GM19372 (cell line): ENCODE measurements at regions not wholly inside any gene's neighbourhood (a gene's known extent, or its start where the extent isn't known, plus 50 kb on each side); places are given as distances from the start of the nearest gene placed in this dataset.

Experiments
- ATAC-seq: cut with Tn5 transposase; IDR thresholded peaks from one replicate; pipeline ENCODE4 v1.9.1; 2021; ENCODE audit warnings: mild to moderate bottlenecking, low read depth, moderate library complexity; ENCODE audit not compliant: unreplicated experiment

DNA sequence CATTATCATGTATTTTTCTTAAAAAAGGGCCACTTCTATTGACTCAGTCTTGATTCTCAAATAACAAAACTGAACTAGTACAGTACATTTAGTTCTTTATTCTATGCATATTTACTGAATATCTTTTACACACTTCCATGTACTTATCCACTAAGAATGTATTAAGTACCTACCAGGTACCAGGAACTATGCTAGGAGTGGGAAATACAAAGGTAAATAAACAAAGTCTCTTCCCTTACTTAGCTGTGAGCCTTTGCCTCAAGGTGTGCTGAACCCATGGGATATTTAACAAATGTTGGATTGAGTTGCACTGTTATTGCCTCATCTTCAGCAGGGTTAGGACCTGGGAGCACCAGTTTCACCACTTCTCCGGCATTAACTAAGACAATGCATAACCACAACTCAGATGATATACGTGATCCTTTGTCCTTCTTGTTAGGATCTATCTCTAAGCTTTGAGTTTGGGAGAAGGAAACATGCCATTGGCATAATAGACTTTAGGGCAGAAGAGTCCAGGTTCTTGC, 533.9 kb downstream of the TFAP2B start:
- ATAC-seq, result no peak

DNA sequence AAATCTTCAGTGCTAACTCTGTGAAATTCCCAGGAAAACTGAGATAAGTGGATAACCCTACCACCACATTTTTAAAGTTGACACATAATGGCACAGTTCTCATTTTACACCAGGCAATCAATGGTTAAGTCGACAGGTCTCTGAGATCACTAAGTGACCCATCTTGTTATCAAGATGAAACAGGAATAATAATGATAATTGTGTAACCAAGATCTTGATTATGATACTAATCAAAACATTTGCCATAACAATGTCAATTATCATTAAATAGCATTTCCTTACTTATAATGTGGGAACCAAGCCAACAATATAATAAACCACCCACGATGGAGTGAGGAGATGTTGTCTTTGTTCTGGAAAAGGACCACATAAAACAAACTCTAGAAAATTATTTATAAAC, 541.6 kb downstream of the TFAP2B start:
- ATAC-seq, result no peak

DNA sequence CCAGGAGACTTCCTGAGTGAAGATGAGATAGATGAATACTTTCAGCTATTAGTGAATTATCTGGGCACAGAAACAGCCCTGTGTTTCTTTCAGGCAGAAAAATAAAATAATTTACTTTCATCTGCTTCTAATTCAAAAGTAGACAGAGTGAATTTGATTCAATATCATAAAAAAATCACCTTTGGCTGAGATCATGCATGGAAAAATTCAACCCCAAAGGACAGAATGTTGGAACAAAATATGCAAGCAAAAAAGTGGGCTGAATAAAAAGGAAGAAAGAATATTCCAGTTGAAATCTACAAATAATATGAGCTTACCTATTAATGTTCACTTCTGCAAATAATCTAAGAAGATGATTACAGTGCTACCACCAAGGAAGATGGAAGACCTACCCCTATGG, 546.9 kb downstream of the TFAP2B start:
- ATAC-seq, result no peak

DNA sequence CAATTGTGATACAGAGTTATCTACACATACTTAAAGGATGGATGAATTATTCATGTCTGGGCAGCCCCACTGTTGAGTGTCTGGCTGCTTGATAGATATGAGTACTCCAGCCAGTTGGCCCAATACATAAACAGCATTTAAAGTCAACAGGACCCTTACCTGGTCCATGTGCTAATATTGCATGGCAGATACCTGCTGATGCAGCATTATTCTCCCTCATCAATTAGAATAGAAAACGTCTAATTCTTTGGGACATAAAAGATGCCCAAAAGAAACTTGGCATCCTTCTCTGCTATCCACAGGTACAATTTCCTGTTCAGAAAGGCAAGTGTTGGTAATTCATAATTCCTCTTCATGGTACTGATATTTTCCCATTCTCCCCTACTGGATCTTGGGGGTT, 550.8 kb downstream of the TFAP2B start:
- no peak for ATAC-seq

DNA sequence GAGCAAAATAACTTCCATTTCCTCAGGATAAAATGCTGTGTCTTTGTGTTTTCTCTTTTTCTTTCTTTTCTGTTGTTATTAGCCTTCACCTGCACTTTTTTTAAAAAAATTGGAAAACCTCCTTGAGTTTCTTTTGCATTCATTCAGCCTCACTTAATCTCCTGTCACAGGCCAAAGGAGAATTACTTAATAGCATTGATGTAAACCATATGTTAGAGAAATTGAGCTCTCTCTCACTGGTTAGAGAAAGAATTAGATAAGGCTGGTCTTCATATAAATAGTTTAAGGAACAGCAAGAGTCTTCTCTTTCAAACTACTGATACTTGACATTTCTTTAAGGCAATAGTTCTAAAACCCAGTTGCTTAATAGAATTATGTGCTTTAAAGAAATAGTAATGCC, 564.2 kb downstream of the TFAP2B start:
- ATAC-seq, result no peak

DNA sequence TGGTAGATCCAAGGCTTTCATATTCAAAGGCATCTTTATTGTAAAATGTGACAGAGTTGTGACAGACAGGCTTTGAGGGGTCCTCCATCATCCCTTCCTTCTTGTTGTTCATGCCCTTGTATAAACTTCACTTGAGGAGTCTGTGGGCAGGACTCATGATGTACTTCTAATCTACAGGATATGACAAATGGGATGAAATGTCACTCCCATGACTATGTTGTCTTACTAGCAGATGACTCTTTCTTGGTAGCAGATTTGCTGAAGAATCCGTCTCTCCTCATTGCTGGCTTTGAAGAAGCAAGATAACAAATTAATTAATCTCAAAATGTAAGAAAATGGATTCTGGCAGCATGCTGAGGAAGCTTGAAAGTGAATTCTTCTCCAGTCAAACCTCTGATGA, 566.1 kb downstream of the TFAP2B start:
- no peak for ATAC-seq

DNA sequence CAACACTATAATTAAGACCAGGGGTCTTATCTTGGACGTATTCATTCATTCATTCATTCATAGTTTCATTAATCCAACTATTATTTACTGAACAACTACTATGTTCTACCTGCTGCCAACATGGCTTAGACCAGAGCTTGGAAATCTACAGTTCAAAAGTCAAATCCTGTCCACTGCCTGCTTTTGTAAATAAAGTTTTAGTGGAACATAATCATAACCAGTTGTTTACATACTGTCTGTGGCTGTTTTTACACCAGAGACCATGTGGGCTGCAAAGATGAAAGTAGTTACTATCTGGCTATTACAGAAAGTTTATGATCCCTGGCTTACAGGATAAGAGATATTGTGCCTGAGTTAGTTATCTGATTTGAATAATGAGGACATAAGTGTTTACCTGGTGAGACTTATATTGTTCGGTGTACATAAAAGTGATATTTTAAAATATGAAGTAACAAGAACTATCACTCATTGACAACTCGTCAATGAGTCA, 567.7 kb downstream of the TFAP2B start:
- ATAC-seq, result no peak

DNA sequence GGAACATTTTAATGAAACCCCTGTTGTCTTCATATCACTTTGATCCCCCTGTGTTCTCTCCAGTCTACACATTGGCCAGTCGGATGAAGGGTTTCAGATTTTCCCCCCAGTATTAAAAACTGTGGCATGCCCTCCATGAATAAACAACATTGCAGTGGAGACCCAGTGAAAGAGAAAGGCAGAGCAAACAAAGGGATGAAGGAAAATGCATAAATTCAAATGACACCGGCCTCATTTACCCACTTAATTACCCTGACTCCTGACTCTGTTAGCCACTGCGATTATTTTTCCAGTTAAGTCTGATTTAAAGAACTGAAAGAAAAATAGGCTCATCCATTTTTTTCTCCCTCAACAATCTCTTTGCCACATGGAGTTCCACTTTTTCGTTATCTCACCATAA, 569.2 kb downstream of the TFAP2B start:
- ATAC-seq, result no peak

DNA sequence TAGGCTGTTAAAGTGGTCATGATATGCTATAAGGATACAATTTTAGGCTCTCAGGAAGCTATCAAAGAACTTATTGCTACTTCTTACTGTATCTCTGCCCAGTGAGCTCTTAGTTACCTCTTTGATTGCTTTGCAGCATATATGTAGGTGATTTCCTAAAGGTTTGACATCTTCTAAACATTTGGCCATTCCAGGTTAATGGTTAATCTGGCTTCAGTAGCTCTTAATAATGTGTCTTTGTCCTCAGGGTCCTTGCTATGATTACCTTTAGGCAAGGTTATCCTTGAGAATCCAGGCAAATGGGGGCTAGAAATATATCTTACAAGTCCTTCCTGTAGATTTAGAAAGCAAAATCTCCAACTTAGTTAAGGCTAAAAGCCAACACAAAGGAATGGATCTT, 575.4 kb downstream of the TFAP2B start:
- ATAC-seq, result no peak

DNA sequence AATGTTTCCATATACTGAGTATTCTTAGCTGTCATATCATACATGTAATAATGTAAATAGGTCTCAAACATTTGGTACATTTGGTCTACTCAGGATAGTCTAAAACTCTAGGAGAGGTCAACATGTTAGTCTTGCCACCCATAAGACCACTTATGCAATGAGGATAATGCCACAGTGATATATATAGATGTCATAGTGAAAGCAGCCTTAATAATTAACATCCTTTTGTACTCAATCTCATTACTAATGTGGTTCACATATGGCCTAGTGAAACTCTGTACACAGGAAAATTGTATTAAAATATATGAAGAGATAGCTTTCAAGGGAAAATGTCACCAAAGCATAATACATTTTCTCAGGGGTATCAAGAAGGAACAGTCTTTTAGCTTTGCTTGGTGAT, 577.9 kb downstream of the TFAP2B start:
- no peak for ATAC-seq

DNA sequence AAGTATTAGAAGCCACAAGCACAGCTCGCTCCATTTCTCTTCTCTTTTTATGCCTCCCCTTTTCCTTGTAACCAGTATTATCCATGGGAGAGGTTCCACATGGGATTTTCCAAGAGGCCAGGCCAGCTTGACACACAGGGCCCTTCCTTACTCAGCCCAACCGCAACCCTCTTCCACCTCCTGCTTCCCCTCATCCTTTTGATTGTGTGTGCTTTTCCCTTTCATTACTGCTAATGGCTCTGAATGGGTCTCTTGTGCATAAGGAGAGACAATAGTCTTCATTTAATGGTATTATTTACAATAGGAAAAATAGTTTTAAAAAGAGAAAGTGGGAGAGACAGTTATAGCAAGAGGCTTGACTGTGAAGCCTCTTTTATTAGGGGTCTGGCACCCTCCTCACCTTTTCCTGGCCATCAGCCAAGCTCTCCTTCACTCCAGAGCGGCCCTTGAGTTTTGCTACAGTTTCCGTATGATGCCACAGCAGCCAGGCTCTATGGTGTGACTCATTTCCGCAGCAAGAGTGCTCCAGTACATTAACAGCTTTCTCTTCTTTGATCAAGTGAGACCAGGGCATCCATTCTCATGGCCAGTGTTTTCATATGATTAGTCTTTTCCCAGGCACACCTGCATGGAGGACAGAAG, 579.5 kb downstream of the TFAP2B start:
- no peak for ATAC-seq

DNA sequence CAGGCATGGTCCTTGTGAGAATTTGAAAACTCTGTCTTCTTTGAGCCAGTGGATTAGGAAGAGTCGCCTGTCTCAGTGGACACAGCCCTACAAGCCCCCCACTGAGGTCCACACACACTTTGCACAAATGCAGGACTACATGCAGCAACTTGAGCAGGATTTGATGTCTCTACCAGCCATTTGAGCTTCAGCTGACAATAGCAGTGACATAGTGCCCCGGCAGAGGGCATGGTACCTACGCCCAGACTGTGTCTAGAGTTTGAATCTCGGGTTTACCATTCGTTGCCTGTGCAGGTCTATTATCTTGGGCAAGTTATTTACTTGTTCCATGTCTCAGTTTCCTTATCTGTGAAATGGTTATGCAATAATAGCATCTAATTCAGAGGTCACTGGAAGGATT, 580.1 kb downstream of the TFAP2B start:
- ATAC-seq, result no peak

DNA sequence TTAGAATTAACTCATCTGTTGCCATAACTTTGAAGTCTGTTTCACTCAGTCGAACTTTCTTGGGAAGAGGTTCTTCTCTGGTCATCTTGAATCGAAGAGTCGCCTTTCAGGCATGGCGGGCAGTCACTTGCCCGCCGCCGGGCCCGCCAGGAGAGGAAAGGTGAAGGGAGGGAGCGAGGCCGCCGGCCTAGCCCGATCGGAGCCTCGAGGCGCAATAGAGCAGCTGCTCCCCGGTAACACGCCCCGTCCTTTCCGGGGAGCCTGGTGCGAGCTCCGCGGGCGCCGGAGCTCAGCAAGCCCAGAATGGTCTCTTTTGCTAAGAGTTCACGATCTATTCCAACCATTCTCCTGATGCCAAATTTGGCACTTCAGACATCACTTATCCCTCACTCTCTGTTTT, 591.8 kb downstream of the TFAP2B start:
- no peak for ATAC-seq

DNA sequence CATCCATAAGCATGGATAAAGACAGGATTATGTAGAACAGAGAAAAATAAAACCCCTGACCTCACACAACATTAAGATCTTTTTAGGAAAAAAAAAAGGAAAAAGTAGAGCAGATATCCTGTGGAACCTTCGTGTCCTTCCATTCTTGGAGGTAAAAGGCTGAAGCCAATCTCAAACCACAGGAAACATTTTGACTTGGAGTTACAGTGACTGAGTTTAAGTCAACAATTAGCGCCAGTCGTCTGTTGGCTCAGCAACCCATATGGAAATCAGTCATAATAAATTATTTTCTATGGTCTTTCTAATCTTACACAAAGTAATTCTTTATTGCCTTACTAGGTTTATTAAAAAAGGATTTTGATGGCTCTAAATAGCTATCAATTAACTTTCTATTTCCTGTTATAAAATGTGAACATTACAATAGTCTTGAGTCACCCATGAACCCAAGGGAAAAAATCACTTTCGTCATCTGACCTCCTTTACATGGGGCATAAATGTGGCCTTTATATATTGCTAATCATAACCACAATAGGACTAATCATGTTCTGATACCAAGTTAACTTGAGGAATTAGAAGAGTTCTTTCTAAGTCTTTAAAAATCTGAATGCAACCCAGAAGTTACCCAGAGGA, 592.9 kb downstream of the TFAP2B start:
- ATAC-seq, result no peak

DNA sequence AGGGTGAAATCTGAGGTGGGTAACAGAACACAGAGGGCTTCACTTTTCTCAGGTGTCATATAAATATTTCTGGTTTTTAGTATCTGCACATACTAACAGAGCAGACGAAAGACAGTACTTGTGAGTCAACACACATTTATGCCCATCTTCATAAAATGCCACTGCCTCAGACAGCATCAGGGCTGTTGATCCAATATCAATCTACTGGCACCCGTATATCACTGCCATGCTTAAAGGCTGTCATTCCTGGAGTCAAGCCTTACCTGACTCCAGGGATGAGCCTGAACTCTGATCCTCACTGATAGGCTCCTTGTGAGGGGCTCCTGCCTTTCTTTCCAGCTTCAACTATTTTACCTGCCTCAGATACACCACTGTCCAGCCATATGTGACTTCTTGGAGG, 595.7 kb downstream of the TFAP2B start:
- ATAC-seq, result no peak

DNA sequence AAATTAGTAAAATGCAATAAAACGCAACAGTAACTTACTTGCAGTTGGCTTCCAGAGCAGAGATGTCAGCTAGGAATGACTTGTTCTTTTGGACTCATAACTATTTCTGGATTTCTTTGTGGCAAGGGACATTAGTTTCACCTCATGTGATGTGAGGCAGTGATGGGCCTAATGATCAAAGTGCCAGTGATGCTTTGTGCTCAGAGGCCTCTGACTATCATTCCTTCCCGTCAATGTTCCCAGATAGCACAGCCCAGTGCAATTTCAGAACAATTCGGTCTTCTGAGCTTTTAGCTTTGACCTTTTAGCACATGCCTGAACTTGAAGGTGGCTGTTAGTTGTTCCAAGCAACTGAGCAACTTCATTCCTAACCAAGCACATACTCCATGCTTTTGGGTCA, 596.8 kb downstream of the TFAP2B start:
- ATAC-seq, result no peak

DNA sequence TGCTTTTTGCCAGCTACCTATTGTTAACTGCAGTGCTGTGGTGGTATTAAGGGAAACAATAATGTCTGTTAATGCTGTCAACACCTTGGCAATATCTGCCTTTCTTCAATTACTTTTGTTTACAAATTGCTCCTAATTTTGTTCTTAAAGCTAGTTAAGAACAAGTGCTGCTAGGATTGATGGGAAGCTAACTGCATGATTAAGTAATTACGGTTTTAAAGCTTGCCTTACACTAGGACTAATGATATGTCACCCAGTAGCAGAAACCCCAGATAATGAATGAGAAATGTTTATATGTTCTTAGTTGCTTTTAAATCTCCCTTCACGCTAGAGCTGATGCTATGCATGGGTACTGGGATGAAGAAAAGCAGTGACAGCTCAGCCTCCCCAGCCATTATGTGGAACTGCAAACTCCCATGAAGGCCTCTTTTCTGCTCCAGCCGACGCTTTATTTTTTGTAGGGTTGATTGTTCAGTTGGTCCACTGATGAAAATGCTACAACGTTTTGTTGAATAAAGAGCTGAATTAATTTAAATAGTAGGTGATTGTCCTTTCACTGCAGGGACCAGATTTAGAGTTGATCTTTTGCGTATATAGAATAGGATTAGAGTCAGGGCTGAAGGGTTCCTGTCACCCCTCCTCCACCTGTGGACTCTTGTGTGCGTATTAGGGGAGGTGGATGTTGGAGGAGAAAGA, 610.5 kb downstream of the TFAP2B start:
- ATAC-seq, result no peak

DNA sequence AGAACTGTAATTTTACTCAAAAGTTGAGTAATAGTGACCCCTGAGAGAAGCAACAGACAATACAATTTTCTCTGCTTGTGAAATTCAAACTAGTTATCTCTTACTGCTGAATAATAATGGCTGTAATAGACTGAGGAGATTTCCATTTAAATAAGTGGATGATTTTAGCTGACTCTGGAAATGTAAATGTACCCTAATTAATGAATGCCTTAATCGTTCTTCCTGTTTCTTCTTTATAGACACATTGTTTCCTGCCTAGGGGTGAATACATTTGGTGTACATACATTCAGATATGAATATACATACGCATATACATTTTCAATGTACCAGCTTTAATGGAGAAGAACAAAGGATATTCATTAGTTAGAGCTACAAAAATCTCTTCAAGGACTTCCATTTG, 611.9 kb downstream of the TFAP2B start:
- ATAC-seq, result no peak

DNA sequence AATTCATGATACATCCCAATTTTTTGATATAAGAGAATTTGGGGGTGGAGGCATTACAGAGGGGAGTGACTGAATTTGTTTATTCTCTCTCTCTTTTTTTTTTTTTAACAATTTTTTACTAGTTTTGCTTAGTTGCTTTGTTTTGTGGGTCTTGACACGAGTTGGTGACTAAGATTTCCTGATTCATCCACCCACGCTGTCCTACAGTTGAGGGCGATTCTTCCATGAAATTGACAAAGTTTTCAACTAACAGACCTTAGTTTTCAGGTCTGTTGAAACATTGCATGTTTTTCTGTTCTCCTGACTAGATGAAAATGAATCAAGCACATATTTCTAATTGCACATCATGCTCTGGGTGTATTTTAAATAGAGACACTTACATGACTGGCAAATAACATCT, 613.8 kb downstream of the TFAP2B start:
- ATAC-seq, result no peak

DNA sequence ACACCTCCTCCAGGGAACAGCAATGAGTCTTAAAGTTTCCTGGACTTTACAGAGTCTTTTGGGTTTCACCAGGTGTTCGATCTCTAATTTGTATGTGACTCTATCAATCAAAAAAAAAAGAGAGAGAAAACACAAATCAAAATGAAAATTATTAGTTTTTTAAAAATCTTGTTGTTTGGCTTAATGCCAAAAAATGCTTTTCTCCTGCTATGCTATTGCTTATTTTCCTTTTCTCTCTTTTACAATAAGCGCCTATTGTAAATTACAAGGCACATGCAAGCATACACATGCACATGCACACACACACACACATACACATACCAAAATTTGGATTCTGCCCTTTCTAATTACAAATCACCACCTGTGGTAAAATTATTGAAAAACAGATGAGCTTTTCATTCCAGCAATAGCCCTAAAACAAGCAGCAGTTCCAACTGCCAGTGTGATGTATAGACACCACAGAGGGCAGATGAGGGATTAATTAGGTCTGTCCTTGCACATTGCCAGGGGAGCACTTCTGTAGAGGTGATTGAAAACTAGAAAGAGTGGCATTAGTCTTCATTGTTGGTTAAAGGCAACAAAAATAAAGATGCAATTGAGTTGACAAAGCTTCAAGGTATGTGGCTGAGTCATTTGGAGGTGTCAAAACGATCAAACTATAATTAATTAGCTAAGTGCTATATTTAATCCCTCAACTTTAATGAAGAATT, 631.7 kb downstream of the TFAP2B start:
- no peak for ATAC-seq

DNA sequence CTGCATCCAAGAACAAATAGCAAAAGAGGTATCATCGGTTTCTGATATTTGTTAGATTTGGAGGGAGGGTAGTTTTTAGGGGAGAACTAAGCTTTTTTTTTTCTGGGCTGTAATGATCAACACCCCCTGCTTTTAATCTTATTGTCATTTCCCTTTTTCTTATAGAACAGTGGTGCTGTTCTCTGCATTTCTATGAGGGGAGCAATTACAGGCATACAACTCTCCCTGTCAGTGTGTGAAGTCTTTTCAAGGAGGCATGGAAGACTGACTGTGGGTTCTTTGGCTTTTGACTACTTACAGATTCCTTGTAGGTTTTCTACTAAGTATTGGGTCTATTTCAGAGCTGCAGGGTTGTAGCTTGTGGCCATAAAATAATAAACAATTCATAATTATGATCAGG, 632.3 kb downstream of the TFAP2B start:
- no peak for ATAC-seq
